WERI-Rb-1 (cell line): ENCODE measurements at regions not wholly inside any gene's neighbourhood (a gene's known extent, or its start where the extent isn't known, plus 50 kb on each side); places are given as distances from the start of the nearest gene placed in this dataset.
A peak's percentile ranks its signal among the peaks of the same experiment; 100 is the strongest.

ENCODE experiments used
- DNase-seq: peaks from one replicate; pipeline ENCODE4 v3.0.0-alpha.2; 2020
- H3K27ac ChIP-seq: fragments of 250-450 bp; sonication (Bioruptor Pico); 2 replicates; pipeline ENCODE4 v1.5.1; 2020; ENCODE audit warnings: mild to moderate bottlenecking, moderate library complexity
- H3K27me3 ChIP-seq: fragments of 250-450 bp; sonication (Bioruptor Pico); 2 replicates; pipeline ENCODE4 v1.5.1; 2021; ENCODE audit warnings: mild to moderate bottlenecking, low read depth, moderate library complexity; ENCODE audit not compliant: insufficient read depth, severe bottlenecking
- H3K36me3 ChIP-seq: fragments of 250-450 bp; sonication (Bioruptor Pico); 2 replicates; pipeline ENCODE4 v1.5.1; 2020; ENCODE audit warnings: mild to moderate bottlenecking, moderate library complexity
- H3K4me3 ChIP-seq: 2 replicates; pipeline ENCODE4 v1.5.1; 2011; ENCODE audit warnings: low read depth, mild to moderate bottlenecking, control low read depth, low read length
- H3K9me3 ChIP-seq: fragments of 250-450 bp; sonication (Bioruptor Pico); 2 replicates; pipeline ENCODE4 v1.5.1; 2021; ENCODE audit warnings: mild to moderate bottlenecking, moderate library complexity; ENCODE audit not compliant: severe bottlenecking
- CTCF ChIP-seq: IDR thresholded peaks from 2 replicates; pipeline ENCODE4 v1.5.1; 2011; ENCODE audit warnings: low read depth, mild to moderate bottlenecking, control low read depth, inconsistent platforms, low read length

- TF ChIP-seq CTCF = no peak
- Histone ChIP-seq H3K36me3 (no peaks in the 10 kb centered on the region), H3K4me3 (no peak overlapping the region), H3K27me3 (no peaks in the 10 kb centered on the region), H3K9me3 (no peaks in the 10 kb centered on the region), H3K27ac (no peak overlapping the region)
- DNase-seq = peak; percentile 20
Measured at GRCh38 chr5:36443941-36444340, 142.2 kb upstream of the RANBP3L start.

DNA sequence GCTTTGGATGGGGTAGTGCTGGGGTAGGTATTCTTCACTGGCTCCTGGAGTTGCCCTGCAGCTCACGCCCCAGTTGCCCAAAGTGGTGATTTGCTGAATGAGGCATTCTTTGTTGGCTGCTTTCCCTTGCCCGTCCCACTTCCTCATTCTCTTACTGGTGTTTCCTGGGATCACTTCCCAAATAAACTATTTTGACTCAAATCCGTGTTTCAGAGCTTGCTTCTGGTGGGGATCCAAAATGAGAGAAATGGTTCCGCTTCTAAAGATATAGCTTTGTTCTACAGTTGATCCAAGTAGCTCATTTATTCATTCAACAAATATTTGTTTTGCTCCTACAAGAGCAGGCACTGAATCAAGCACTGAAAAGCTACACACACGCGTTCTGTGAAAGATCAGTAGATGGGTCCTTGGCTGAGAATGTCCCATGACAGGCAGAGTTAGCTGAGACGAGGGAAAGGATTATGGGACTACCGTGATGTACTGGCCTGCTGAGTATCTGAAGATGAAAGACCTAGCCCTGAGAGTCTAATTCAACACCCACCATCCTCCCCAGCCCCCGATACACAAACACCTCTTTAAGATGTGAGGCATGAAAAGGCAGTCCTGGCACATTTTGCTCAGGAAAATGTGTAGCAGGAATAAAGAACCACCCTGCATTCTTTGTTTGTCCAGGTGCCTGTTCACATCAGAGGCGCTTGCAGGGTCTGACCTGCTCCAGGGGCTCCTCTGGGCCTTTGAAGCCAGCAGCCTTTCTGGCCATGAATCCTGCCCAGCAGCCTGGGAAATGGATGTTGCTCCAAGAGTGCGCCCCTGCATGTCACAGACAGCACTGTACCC lies 143.1 kb upstream of the RANBP3L start:
- Histone ChIP-seq H3K27me3 (no peaks in the 10 kb centered on the region), H3K9me3 (no peaks in the 10 kb centered on the region), H3K36me3 (no peaks in the 10 kb centered on the region), H3K4me3 (no peak overlapping the region), H3K27ac (no peak overlapping the region)
- no peak for DNase-seq
- no peak for TF ChIP-seq CTCF

GRCh38 chr5:36447776-36448175 lies 146.1 kb upstream of the RANBP3L start:
- no peak overlapping the region for H3K4me3 ChIP-seq
- H3K36me3 ChIP-seq = no peaks in the 10 kb centered on the region
- TF ChIP-seq CTCF = no peak
- H3K27ac ChIP-seq = no peak overlapping the region
- no peak for DNase-seq
- H3K27me3 ChIP-seq = no peaks in the 10 kb centered on the region
- no peaks in the 10 kb centered on the region for H3K9me3 ChIP-seq

DNA sequence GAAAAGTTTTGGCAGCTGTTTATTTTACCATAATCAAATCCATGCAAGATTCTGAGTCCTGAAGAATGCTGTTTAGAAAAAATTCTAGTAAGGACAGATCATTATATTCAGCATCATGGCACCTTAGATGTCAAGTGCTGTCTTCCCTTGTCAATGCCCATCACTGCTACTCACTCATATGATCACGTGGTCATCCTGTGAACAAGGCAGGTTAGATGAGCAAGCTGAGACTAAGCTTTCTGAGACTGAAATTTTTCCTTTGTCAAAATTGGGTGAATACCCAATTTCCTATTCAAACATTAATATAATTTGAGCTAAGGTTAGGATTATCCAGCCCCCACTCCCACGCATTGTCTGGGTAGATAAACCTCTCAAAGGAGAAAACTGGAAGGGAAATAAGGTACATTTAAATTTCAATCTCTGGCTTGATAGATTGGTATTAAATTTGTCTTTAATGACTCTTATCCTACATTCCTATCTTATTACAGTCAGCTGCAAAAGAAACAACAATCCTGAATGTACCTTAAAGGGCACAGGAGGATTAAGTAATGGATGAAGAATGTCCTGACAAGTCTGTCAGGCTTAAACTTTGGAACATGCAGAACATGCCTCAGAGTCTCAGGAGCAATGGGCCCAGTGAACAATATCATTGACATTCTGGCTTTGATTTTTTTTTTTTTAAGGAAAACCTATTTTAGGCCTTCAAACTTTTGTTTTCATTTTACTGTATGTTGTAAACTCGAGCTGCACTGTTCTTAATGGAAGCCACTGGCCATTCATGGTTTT lies 148.7 kb upstream of the RANBP3L start:
- Histone ChIP-seq H3K27me3 (no peaks in the 10 kb centered on the region), H3K27ac (no peak overlapping the region), H3K4me3 (no peak overlapping the region), H3K36me3 (no peaks in the 10 kb centered on the region), H3K9me3 (no peaks in the 10 kb centered on the region)
- no peak for DNase-seq
- TF ChIP-seq CTCF = no peak

GRCh38 chr5:36452424-36453006 lies 150.8 kb upstream of the RANBP3L start:
- no peaks in the 10 kb centered on the region for H3K27me3 ChIP-seq
- H3K4me3 ChIP-seq = no peak overlapping the region
- no peaks in the 10 kb centered on the region for H3K9me3 ChIP-seq
- DNase-seq = peak; percentile 50
- no peaks in the 10 kb centered on the region for H3K36me3 ChIP-seq
- TF ChIP-seq CTCF = no peak
- no peak overlapping the region for H3K27ac ChIP-seq
